ENCODE measurements at regions not wholly inside any gene's neighbourhood (a gene's known extent, or its start where the extent isn't known, plus 50 kb on each side); places are given as distances from the start of the nearest gene placed in this dataset.

DNA sequence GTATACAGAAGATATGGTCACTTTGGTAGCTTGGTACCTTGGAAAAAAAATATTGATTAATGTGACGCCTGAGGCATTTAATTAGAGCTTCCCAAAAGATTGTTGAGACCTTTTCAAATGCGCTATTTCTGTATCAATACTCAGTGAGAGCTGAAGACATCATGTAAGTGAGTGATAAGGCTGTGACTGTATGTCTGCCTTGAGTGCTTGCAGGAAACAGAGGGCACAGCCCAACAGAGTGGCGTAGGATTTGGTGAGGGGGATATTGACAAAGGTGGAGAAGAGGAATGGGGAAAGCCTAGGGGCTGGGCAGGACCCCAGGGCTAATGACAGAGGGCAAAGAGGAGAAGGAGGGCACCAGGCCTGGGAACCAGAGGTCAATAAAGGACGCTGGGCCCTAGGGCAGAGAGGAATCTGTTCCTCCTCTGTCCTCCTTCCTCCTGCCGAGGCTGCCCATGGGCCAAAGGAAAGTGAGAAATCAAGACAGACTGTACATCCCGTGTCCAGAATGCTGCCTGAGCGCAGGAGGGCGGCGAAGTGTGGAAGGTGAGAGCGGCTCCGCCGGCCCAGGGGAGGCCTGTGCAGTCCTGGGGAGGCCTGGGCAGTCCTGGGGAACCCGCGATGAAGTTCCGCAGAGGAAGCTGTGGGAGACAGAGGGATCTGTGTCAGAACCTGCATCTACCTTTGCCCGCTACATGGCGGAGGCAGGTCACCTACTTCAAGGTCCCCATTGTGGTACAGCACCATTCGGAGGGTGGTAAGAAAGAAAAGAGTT lies 228.6 kb upstream of the PIEZO2 start:
- TF ChIP-seq CTCF (conservative IDR thresholded peaks at IDR 0.05) (no peak), ZFX (IDR thresholded peaks at IDR 0.05) (no peak)
